Type B pancreatic cell (in vitro differentiated cells): ENCODE measurements at regions not wholly inside any gene's neighbourhood (a gene's known extent, or its start where the extent isn't known, plus 50 kb on each side); places are given as distances from the start of the nearest gene placed in this dataset.
A peak's percentile ranks its signal among the peaks of the same experiment; 100 is the strongest.

ENCODE experiments used
- DNase-seq: peaks from one replicate; pipeline ENCODE4 v3.0.0; 2021; ENCODE audit warnings: mixed read lengths; ENCODE audit not compliant: unreplicated experiment; ENCODE audit errors: extremely low spot score
- H3K27ac Mint-ChIP-seq: 2 replicates; pipeline ENCODE4 v1.8.0; 2021; ENCODE audit warnings: mild to moderate bottlenecking, mixed read lengths
- H3K27me3 Mint-ChIP-seq: 2 replicates; pipeline ENCODE4 v1.8.0; 2021; ENCODE audit warnings: mixed read lengths
- H3K36me3 Mint-ChIP-seq: 2 replicates; pipeline ENCODE4 v1.8.0; 2021; ENCODE audit warnings: mixed read lengths
- H3K4me1 Mint-ChIP-seq: one replicate; pipeline ENCODE4 v1.8.0; 2021; ENCODE audit warnings: mixed read lengths; ENCODE audit not compliant: unreplicated experiment
- H3K4me3 Mint-ChIP-seq: 2 replicates; pipeline ENCODE4 v1.8.0; 2021; ENCODE audit warnings: mild to moderate bottlenecking, mixed read lengths
- H3K9me3 Mint-ChIP-seq: 2 replicates; pipeline ENCODE4 v1.8.0; 2021; ENCODE audit warnings: mixed read lengths
- CTCF ChIP-seq: fragments of 200-600 bp; sonication (generic); conservative IDR thresholded peaks from 2 replicates; pipeline ENCODE4 v1.5.0; 2021; ENCODE audit warnings: antibody characterized with exemption, mild to moderate bottlenecking

GRCh38 chr22:23389271-23390071 is 190.6 kb downstream of the IGLL1 start:
- Mint-ChIP-seq H3K27me3 (no peaks in the 10 kb centered on the region), H3K27ac (peak overlapping the region; percentile 50), H3K9me3 (no peaks in the 10 kb centered on the region), H3K36me3 (no peaks in the 10 kb centered on the region), H3K4me3 (no peak overlapping the region), H3K4me1 (peaks cover 7% of the 10 kb centered on the region)
- no peak for DNase-seq
- TF ChIP-seq CTCF, result no peak

- TF ChIP-seq CTCF, result no peak
- Mint-ChIP-seq H3K27me3 (no peaks in the 10 kb centered on the region), H3K36me3 (no peaks in the 10 kb centered on the region), H3K9me3 (no peaks in the 10 kb centered on the region), H3K27ac (no peak overlapping the region), H3K4me1 (peaks cover 9% of the 10 kb centered on the region), H3K4me3 (no peak overlapping the region)
- DNase-seq, result no peak
Measured at GRCh38 chr22:23388517-23388890, 191.6 kb downstream of the IGLL1 start.

GRCh38 chr22:23387827-23388516 is 192.1 kb downstream of the IGLL1 start:
- H3K36me3 Mint-ChIP-seq, result no peaks in the 10 kb centered on the region
- DNase-seq, result no peak
- peaks cover 14% of the 10 kb centered on the region for H3K4me1 Mint-ChIP-seq
- H3K27me3 Mint-ChIP-seq, result no peaks in the 10 kb centered on the region
- H3K9me3 Mint-ChIP-seq, result no peaks in the 10 kb centered on the region
- H3K4me3 Mint-ChIP-seq, result no peak overlapping the region
- TF ChIP-seq CTCF, result no peak
- H3K27ac Mint-ChIP-seq, result no peak overlapping the region

GRCh38 chr22:23386822-23387580 is 193.1 kb downstream of the IGLL1 start:
- DNase-seq, result no peak
- no peaks in the 10 kb centered on the region for H3K9me3 Mint-ChIP-seq
- no peak overlapping the region for H3K4me3 Mint-ChIP-seq
- H3K36me3 Mint-ChIP-seq, result no peaks in the 10 kb centered on the region
- H3K27ac Mint-ChIP-seq, result no peak overlapping the region
- H3K4me1 Mint-ChIP-seq, result peaks cover 18% of the 10 kb centered on the region
- no peak for TF ChIP-seq CTCF
- H3K27me3 Mint-ChIP-seq, result no peaks in the 10 kb centered on the region

- no peak overlapping the region for H3K27ac Mint-ChIP-seq
- no peaks in the 10 kb centered on the region for H3K36me3 Mint-ChIP-seq
- peaks cover 12% of the 10 kb centered on the region for H3K4me1 Mint-ChIP-seq
- TF ChIP-seq CTCF, result peak; percentile 98
- H3K9me3 Mint-ChIP-seq, result no peaks in the 10 kb centered on the region
- no peaks in the 10 kb centered on the region for H3K27me3 Mint-ChIP-seq
- H3K4me3 Mint-ChIP-seq, result no peak overlapping the region
- DNase-seq, result peak; percentile 91
Measured at GRCh38 chr22:23385678-23386631, 194.1 kb downstream of the IGLL1 start.
